GM23338 (cell line): ENCODE measurements at regions not wholly inside any gene's neighbourhood (a gene's known extent, or its start where the extent isn't known, plus 50 kb on each side); places are given as distances from the start of the nearest gene placed in this dataset.

Source experiments
- ATAC-seq: fragments of 200-7000 bp; cut with Tn5 transposase; 3 replicates; pipeline ENCODE4 v1.9.1; 2020
- DNase-seq: peaks from one replicate; pipeline ENCODE4 v3.0.0-alpha.2; 2015; ENCODE audit warnings: low spot score
- H2AFZ ChIP-seq: fragments of 200-600 bp; sonication (generic); 2 replicates; pipeline ENCODE4 v1.8.0; 2016; ENCODE audit warnings: antibody characterized with exemption, mild to moderate bottlenecking, moderate library complexity
- H3F3A ChIP-seq: fragments of 200-600 bp; sonication (generic); replicated peaks from 2 replicates; pipeline ENCODE4 v1.8.0; 2017; ENCODE audit warnings: antibody characterized with exemption, mixed run types, low read depth
- H3K27ac ChIP-seq: fragments of 200-600 bp; sonication (generic); 2 replicates; pipeline ENCODE4 v1.6.1; 2016; ENCODE audit warnings: low read depth
- H3K27me3 ChIP-seq: fragments of 200-600 bp; sonication (generic); 2 replicates; pipeline ENCODE4 v1.8.0; 2016; ENCODE audit warnings: mild to moderate bottlenecking, mixed run types, moderate library complexity; ENCODE audit not compliant: insufficient read depth
- H3K36me3 ChIP-seq: fragments of 200-600 bp; sonication (generic); 2 replicates; pipeline ENCODE4 v1.8.0; 2016; ENCODE audit warnings: mild to moderate bottlenecking; ENCODE audit not compliant: insufficient read depth
- H3K4me1 ChIP-seq: fragments of 200-600 bp; sonication (generic); 2 replicates; pipeline ENCODE4 v1.8.0; 2016; ENCODE audit warnings: mild to moderate bottlenecking, moderate library complexity; ENCODE audit not compliant: insufficient read depth
- H3K4me2 ChIP-seq: fragments of 200-600 bp; sonication (generic); 2 replicates; pipeline ENCODE4 v1.7.1; 2017; ENCODE audit warnings: mixed run types
- H3K4me3 ChIP-seq: fragments of 200-600 bp; sonication (generic); 2 replicates; pipeline ENCODE4 v1.6.1; 2016; ENCODE audit warnings: mixed run types
- H3K79me2 ChIP-seq: fragments of 200-600 bp; sonication (generic); replicated peaks from 2 replicates; pipeline ENCODE4 v1.8.0; 2017; ENCODE audit warnings: mild to moderate bottlenecking; ENCODE audit not compliant: insufficient read depth
- H3K9me2 ChIP-seq: fragments of 200-600 bp; sonication (generic); 2 replicates; pipeline ENCODE4 v1.8.0; 2017; ENCODE audit not compliant: insufficient read depth
- H4K20me1 ChIP-seq: fragments of 200-600 bp; sonication (generic); replicated peaks from 2 replicates; pipeline ENCODE4 v1.8.0; 2017; ENCODE audit warnings: mild to moderate bottlenecking; ENCODE audit not compliant: insufficient read depth
- H3K27ac Mint-ChIP-seq: 2 replicates; pipeline ENCODE4 v1.8.0; 2020; ENCODE audit warnings: inconsistent platforms, mild to moderate bottlenecking, moderate library complexity, mixed read lengths
- H3K27me3 Mint-ChIP-seq: 3 replicates; pipeline ENCODE4 v1.8.0; 2022; ENCODE audit warnings: low read depth, mild to moderate bottlenecking, moderate library complexity, mixed read lengths, inconsistent platforms; ENCODE audit not compliant: insufficient read depth, poor library complexity
- H3K36me3 Mint-ChIP-seq: 3 replicates; pipeline ENCODE4 v1.8.0; 2021; ENCODE audit warnings: low read depth, mild to moderate bottlenecking, inconsistent platforms, moderate library complexity, mixed read lengths
- H3K4me1 Mint-ChIP-seq: 3 replicates; pipeline ENCODE4 v1.8.0; 2020; ENCODE audit warnings: mild to moderate bottlenecking, inconsistent platforms, mixed read lengths
- H3K4me3 Mint-ChIP-seq: 3 replicates; pipeline ENCODE4 v1.8.0; 2021; ENCODE audit warnings: moderate library complexity, mild to moderate bottlenecking, inconsistent platforms, mixed read lengths
- H3K9me3 Mint-ChIP-seq: 3 replicates; pipeline ENCODE4 v1.8.0; 2020; ENCODE audit warnings: moderate library complexity, mild to moderate bottlenecking, inconsistent platforms, mixed read lengths
- EZH2 ChIP-seq: fragments of 200-600 bp; sonication (generic); IDR thresholded peaks from one replicate; pipeline ENCODE4 v1.8.0; 2017; ENCODE audit warnings: antibody characterized with exemption, mild to moderate bottlenecking, low read depth; ENCODE audit not compliant: unreplicated experiment
- JUNB ChIP-seq: IDR thresholded peaks from one replicate; pipeline ENCODE4 v1.6.1; 2016; ENCODE audit warnings: antibody characterized with exemption; ENCODE audit not compliant: unreplicated experiment
- NANOG ChIP-seq: IDR thresholded peaks from 2 replicates; pipeline ENCODE4 v1.6.1; 2016; ENCODE audit warnings: antibody characterized with exemption, borderline replicate concordance
- POLR2AphosphoS5 ChIP-seq: IDR thresholded peaks from 2 replicates; pipeline ENCODE4 v1.6.1; 2016; ENCODE audit warnings: antibody characterized with exemption, low read depth
- REST ChIP-seq: IDR thresholded peaks from one replicate; pipeline ENCODE4 v1.6.1; 2018; ENCODE audit warnings: antibody characterized with exemption; ENCODE audit not compliant: unreplicated experiment
- STAT1 ChIP-seq: IDR thresholded peaks from one replicate; pipeline ENCODE4 v1.6.1; 2016; ENCODE audit warnings: antibody characterized with exemption; ENCODE audit not compliant: unreplicated experiment
- ZNF114 ChIP-seq: fragments of 250-450 bp; sonication (Bioruptor Pico); IDR thresholded peaks from 2 replicates; pipeline ENCODE4 v1.5.0; 2020; ENCODE audit warnings: mild to moderate bottlenecking, moderate library complexity
- ZNF331 ChIP-seq: fragments of 250-450 bp; sonication (Bioruptor Pico); IDR thresholded peaks from 2 replicates; pipeline ENCODE4 v1.5.0; 2020; ENCODE audit warnings: low read depth, mild to moderate bottlenecking, moderate library complexity
- ZNF462 ChIP-seq: fragments of 250-450 bp; sonication (Bioruptor Pico); IDR thresholded peaks from 2 replicates; pipeline ENCODE4 v1.5.0; 2020; ENCODE audit warnings: mild to moderate bottlenecking, moderate library complexity

GRCh38 chr13:53447456-53447855 is 418.8 kb downstream of the OLFM4 start (continued):
- TF ChIP-seq ZNF114 (no peak), POLR2AphosphoS5 (no peak), NANOG (no peak), JUNB (no peak)

- no peaks in the 10 kb centered on the region for H4K20me1 ChIP-seq
These were observed 419.2 kb downstream of the OLFM4 start for GRCh38 chr13:53447863-53448262.

More at GRCh38 chr13:53447863-53448262, 419.2 kb downstream of the OLFM4 start:
- Mint-ChIP-seq H3K4me3 (no peak overlapping the region), H3K36me3 (peaks cover 23% of the 10 kb centered on the region), H3K27ac (no peak overlapping the region), H3K9me3 (peaks cover 30% of the 10 kb centered on the region), H3K4me1 (no peaks in the 10 kb centered on the region), H3K27me3 (no peaks in the 10 kb centered on the region)
- TF ChIP-seq ZNF331 (CRISPR knock-in tag) = no peak
- TF ChIP-seq ZNF114 = no peak
- TF ChIP-seq POLR2AphosphoS5 = no peak
- no peak for TF ChIP-seq ZNF462 (CRISPR knock-in tag)
- TF ChIP-seq EZH2 = no peak
- no peak for TF ChIP-seq JUNB
- TF ChIP-seq STAT1 = no peak
- TF ChIP-seq REST = no peak
- DNase-seq = no peak
- H3K79me2 ChIP-seq = no peaks in the 10 kb centered on the region
- H3K4me2 ChIP-seq = no peak overlapping the region
- H3K4me1 ChIP-seq = no peaks in the 10 kb centered on the region
- ATAC-seq = no peak
- H3K9me2 ChIP-seq = no peaks in the 10 kb centered on the region; the same call in 1 of the 2 replicates
- H3F3A ChIP-seq = no peaks in the 10 kb centered on the region
- H3K4me3 ChIP-seq = no peak overlapping the region
- H2AFZ ChIP-seq = no peak overlapping the region
- H3K27me3 ChIP-seq = no peaks in the 10 kb centered on the region
- no peaks in the 10 kb centered on the region for H3K36me3 ChIP-seq
- H3K27ac ChIP-seq = no peak overlapping the region
